ENCODE measurements at regions not wholly inside any gene's neighbourhood (a gene's known extent, or its start where the extent isn't known, plus 50 kb on each side); places are given as distances from the start of the nearest gene placed in this dataset.
"Not testable (repeated sequence)": the region's sequence is repeated elsewhere in the genome, so short reads cannot be mapped to it uniquely, and the experiment has no call there.

DNA sequence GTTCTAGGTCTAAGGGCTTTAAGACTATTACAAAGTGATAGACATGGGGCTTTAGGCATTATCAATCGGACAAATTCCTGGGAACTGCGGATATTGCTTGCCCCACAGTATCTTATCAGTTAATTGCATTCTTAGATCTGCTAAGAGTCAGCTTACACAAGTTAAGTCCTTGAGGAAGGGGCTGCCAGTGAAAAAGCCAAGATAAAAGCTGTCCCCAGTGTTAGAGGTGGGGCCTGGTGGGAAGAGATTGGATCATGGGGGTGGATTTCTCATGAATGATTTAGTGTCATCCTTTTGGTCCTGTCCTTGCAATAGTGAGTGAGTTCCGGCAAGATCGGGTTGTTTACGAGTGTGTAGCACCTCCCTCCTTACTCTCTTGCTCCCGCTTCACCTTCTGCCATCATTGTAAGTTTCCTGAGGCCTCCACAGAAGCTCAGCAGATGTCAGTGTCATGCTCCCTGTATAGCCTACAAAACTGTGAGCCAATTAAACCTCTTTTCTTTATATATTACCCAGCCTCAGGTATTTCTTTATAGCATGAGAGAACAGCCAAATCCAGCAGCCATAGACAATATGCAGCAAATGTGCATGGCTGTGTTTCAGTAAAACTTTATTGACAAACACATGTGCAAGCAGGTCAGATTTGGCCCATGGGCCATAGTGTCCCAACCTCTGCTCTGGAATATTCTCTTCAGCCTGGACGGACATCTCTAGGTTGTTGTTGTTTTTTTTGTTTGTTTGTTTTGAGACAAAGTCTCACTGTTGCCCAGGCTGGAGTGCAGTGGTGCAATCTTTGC lies 169.6 kb upstream of the CCZ1B start:
- H3K4me1 ChIP-seq (ENCODE audit: low read length); DNase-seq; H3K9ac ChIP-seq (ENCODE audit: low read length); H3K4me3 ChIP-seq (ENCODE audit: low read length); H3K36me3 ChIP-seq (replicated peaks; ENCODE audit: insufficient read depth, low read length); H2AFZ ChIP-seq (ENCODE audit: low read length); H3K9me3 ChIP-seq (replicated peaks; ENCODE audit: insufficient read depth, low read length); H3K4me2 ChIP-seq (ENCODE audit: low read depth, low read length); H3F3A ChIP-seq (ENCODE audit: insufficient read depth, low read length); H3K27ac ChIP-seq (ENCODE audit: low read length); H3K79me2 ChIP-seq (ENCODE audit: low read length); H3K9me2 ChIP-seq (replicated peaks; ENCODE audit: insufficient read depth, low read length); H4K20me1 ChIP-seq (ENCODE audit: insufficient read depth, low read length); H3K27me3 ChIP-seq (replicated peaks; ENCODE audit: insufficient read depth, low read length): not testable (repeated sequence)

DNA sequence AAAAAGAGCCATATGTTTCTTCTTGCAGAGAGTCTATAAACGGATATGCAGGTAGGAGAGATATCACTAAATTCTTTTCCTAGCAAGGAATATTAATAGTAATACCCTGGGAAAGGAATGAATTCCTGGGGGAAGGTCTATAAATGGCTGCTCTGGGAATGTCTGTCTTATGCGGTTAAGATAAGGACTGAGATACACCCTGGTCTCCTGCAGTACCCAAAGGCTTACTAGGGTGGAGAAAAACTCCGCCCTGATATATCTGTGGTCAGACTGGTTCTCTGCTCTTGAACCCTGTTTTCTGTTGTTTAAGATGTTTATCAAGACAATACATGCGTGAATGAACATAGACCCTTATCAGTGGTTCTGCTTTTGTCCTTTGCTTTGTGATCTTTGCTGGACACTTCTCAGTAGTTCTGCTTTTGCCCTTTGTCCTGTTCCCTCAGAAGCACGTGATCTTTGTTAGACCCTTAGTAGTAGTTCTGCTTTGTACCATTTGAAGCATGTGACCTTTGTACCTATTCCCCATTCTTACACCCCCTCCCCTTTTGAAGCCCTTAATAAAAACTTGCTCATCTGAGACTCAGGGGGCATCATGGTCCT lies 173.1 kb upstream of the CCZ1B start:
- H2AFZ ChIP-seq (ENCODE audit: low read length); H3K9me2 ChIP-seq (replicated peaks; ENCODE audit: insufficient read depth, low read length); H3K9me3 ChIP-seq (replicated peaks; ENCODE audit: insufficient read depth, low read length); H3K36me3 ChIP-seq (replicated peaks; ENCODE audit: insufficient read depth, low read length); H3F3A ChIP-seq (ENCODE audit: insufficient read depth, low read length); H4K20me1 ChIP-seq (ENCODE audit: insufficient read depth, low read length); H3K9ac ChIP-seq (ENCODE audit: low read length); H3K27me3 ChIP-seq (replicated peaks; ENCODE audit: insufficient read depth, low read length); H3K4me2 ChIP-seq (ENCODE audit: low read depth, low read length); DNase-seq; H3K4me3 ChIP-seq (ENCODE audit: low read length); H3K79me2 ChIP-seq (ENCODE audit: low read length); H3K27ac ChIP-seq (ENCODE audit: low read length); H3K4me1 ChIP-seq (ENCODE audit: low read length): not testable (repeated sequence)

DNA sequence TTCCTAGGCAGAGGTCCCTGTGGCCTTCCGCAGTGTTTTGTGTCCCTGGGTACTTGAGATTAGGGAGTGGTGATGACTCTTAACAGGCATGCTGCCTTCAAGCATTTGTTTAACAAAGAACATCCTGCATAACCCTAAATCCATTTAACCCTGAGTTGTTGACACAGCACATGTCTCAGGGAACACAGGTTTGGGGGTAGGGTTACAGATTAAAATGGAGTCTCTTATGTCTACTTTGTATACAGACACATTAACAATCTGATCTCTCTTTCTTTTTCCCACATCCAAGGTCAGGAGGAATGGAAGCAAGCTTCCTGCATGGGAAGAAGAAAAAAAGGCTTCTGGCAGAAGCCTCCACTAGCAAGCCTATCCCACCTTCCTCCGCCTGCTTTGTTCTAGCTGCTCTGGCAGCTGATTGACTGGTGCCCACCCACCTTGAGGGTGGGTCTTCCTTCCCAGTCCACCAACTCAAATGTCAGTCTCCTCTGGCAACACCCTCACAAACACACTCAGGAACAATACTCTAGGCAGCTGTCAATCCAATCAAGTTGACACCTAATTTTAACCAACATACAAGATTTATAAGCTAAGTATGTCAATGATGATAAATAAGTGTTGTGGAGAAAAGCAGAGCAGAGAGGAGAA lies 176.5 kb upstream of the CCZ1B start:
- DNase-seq = no peak
- Histone ChIP-seq H3K9me3 (replicated peaks; ENCODE audit: insufficient read depth, low read length) (no peaks in the 10 kb centered on the region), H4K20me1 (ENCODE audit: insufficient read depth, low read length) (no peaks in the 10 kb centered on the region), H3F3A (ENCODE audit: insufficient read depth, low read length) (no peaks in the 10 kb centered on the region), H3K27me3 (replicated peaks; ENCODE audit: insufficient read depth, low read length) (no peaks in the 10 kb centered on the region), H3K4me3 (ENCODE audit: low read length) (no peak overlapping the region), H3K79me2 (ENCODE audit: low read length) (no peaks in the 10 kb centered on the region), H3K36me3 (replicated peaks; ENCODE audit: insufficient read depth, low read length) (no peaks in the 10 kb centered on the region), H2AFZ (ENCODE audit: low read length) (no peak overlapping the region), H3K4me1 (ENCODE audit: low read length) (no peaks in the 10 kb centered on the region), H3K27ac (ENCODE audit: low read length) (no peak overlapping the region), H3K9ac (ENCODE audit: low read length) (no peak overlapping the region), H3K9me2 (replicated peaks; ENCODE audit: insufficient read depth, low read length) (no peaks in the 10 kb centered on the region), H3K4me2 (ENCODE audit: low read depth, low read length) (no peak overlapping the region)
- TF ChIP-seq EZH2 (optimal IDR thresholded peaks at IDR 0.05; ENCODE audit: low read depth, low read length) (no peak), EZH2phosphoT487 (IDR thresholded peaks at IDR 0.05; ENCODE audit: low read length) (no peak)
- TF ChIP-seq, protein P1, sequence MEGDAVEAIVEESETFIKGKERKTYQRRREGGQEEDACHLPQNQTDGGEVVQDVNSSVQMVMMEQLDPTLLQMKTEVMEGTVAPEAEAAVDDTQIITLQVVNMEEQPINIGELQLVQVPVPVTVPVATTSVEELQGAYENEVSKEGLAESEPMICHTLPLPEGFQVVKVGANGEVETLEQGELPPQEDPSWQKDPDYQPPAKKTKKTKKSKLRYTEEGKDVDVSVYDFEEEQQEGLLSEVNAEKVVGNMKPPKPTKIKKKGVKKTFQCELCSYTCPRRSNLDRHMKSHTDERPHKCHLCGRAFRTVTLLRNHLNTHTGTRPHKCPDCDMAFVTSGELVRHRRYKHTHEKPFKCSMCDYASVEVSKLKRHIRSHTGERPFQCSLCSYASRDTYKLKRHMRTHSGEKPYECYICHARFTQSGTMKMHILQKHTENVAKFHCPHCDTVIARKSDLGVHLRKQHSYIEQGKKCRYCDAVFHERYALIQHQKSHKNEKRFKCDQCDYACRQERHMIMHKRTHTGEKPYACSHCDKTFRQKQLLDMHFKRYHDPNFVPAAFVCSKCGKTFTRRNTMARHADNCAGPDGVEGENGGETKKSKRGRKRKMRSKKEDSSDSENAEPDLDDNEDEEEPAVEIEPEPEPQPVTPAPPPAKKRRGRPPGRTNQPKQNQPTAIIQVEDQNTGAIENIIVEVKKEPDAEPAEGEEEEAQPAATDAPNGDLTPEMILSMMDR (IDR thresholded peaks at IDR 0.05; ENCODE audit: low read length) = no peak

DNA sequence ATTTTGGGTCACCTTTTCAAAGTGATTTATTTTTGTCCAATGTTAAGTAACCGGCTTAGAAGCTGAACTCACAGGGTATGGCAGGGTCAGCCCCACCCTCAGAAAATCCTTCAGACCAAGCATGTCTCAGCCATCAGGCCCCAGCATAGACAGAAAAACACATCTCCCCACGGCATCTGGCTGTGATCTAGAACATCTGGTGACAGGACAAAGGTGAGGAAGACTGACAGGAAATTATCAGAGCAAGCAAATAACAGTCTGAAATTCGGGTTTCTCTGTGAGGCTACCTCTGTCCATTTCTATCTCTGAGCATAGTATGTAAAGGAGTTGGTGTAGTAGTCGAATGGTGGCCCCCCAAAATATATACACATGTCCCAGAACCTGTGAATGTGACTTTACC lies 177.0 kb upstream of the C1GALT1 start:
- Histone ChIP-seq H3K4me2 (ENCODE audit: low read depth, low read length) (no peak overlapping the region), H3K36me3 (replicated peaks; ENCODE audit: insufficient read depth, low read length) (no peaks in the 10 kb centered on the region), H3K4me3 (ENCODE audit: low read length) (no peak overlapping the region), H3K9ac (ENCODE audit: low read length) (no peak overlapping the region), H3K27ac (ENCODE audit: low read length) (no peak overlapping the region), H2AFZ (ENCODE audit: low read length) (no peak overlapping the region), H3K79me2 (ENCODE audit: low read length) (no peaks in the 10 kb centered on the region), H3K4me1 (ENCODE audit: low read length) (no peaks in the 10 kb centered on the region), H4K20me1 (ENCODE audit: insufficient read depth, low read length) (no peaks in the 10 kb centered on the region), H3K27me3 (replicated peaks; ENCODE audit: insufficient read depth, low read length) (no peaks in the 10 kb centered on the region), H3K9me2 (replicated peaks; ENCODE audit: insufficient read depth, low read length) (no peaks in the 10 kb centered on the region), H3F3A (ENCODE audit: insufficient read depth, low read length) (no peaks in the 10 kb centered on the region), H3K9me3 (replicated peaks; ENCODE audit: insufficient read depth, low read length) (no peaks in the 10 kb centered on the region)
- DNase-seq = no peak
- TF ChIP-seq EZH2 (optimal IDR thresholded peaks at IDR 0.05; ENCODE audit: low read depth, low read length) (no peak), EZH2phosphoT487 (IDR thresholded peaks at IDR 0.05; ENCODE audit: low read length) (no peak)
- TF ChIP-seq, protein P1 (IDR thresholded peaks at IDR 0.05; ENCODE audit: low read length) = no peak

DNA sequence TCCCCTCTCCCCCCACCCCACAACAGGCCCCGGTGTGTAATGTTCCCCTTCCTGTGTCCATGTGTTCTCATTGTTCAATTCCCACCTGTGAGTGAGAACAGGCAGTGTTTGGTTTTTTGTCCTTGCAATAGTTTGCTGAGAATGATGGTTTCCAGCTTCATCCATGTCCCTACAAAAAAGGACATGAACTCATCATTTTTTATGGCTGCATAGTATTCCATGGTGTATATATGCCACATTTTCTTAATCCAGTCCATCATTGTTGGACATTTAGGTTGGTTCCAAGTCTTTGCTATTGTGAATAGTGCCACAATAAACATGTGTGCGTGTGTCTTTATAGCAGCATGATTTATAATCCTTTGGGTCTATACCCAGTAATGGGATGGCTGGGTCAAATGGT lies 176.4 kb upstream of the C1GALT1 start:
- not testable (repeated sequence) for DNase-seq

DNA sequence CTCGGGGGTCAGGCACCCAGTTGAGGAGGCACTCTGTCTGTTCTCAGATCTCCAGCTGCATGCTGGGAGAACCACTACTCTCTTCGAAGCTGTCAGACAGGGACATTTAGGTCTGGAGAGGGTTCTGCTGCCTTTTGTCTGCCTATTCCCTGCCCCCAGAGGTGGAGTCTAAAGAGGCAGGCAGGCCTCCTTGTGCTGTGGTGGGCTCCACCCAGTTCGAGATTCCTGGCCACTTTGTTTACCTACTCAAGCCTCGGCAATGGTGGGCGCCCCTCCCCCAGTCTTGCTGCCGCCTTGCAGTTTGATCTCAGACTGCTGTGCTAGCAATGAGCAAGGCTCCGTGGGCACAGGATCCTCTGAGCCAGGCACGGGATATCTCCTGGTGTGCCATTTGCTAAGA lies 171.1 kb upstream of the C1GALT1 start:
- not testable (repeated sequence) for H4K20me1 ChIP-seq (ENCODE audit: insufficient read depth, low read length); H3K4me2 ChIP-seq (ENCODE audit: low read depth, low read length); H3K4me3 ChIP-seq (ENCODE audit: low read length)

More for the DNA sequence above, 176.4 kb upstream of the C1GALT1 start:
- H3K9me2 ChIP-seq (replicated peaks; ENCODE audit: insufficient read depth, low read length); H3F3A ChIP-seq (ENCODE audit: insufficient read depth, low read length); H3K4me1 ChIP-seq (ENCODE audit: low read length); H3K9ac ChIP-seq (ENCODE audit: low read length); H3K27me3 ChIP-seq (replicated peaks; ENCODE audit: insufficient read depth, low read length); H3K27ac ChIP-seq (ENCODE audit: low read length); H3K36me3 ChIP-seq (replicated peaks; ENCODE audit: insufficient read depth, low read length); H4K20me1 ChIP-seq (ENCODE audit: insufficient read depth, low read length); H3K79me2 ChIP-seq (ENCODE audit: low read length); H3K9me3 ChIP-seq (replicated peaks; ENCODE audit: insufficient read depth, low read length); H3K4me2 ChIP-seq (ENCODE audit: low read depth, low read length); H2AFZ ChIP-seq (ENCODE audit: low read length); H3K4me3 ChIP-seq (ENCODE audit: low read length): not testable (repeated sequence)

More for the DNA sequence above, 171.1 kb upstream of the C1GALT1 start:
- not testable (repeated sequence) for H3K9me3 ChIP-seq (replicated peaks; ENCODE audit: insufficient read depth, low read length); H3K9ac ChIP-seq (ENCODE audit: low read length); H3K36me3 ChIP-seq (replicated peaks; ENCODE audit: insufficient read depth, low read length); H3K9me2 ChIP-seq (replicated peaks; ENCODE audit: insufficient read depth, low read length); H3F3A ChIP-seq (ENCODE audit: insufficient read depth, low read length); H3K27ac ChIP-seq (ENCODE audit: low read length); H3K4me1 ChIP-seq (ENCODE audit: low read length); H2AFZ ChIP-seq (ENCODE audit: low read length); DNase-seq; H3K79me2 ChIP-seq (ENCODE audit: low read length); H3K27me3 ChIP-seq (replicated peaks; ENCODE audit: insufficient read depth, low read length)
